NCI-H345 (cell line): ENCODE measurements at regions not wholly inside any gene's neighbourhood (a gene's known extent, or its start where the extent isn't known, plus 50 kb on each side); places are given as distances from the start of the nearest gene placed in this dataset.

Source experiments
- DNase-seq: peaks from one replicate; lab custom pipeline; 2025; lab: John Stamatoyannopoulos, UW

GRCh38 chr7:54956865-54957264 is 62.0 kb upstream of the EGFR start:
- no peak for DNase-seq

GRCh38 chr7:54960517-54960916 is 58.3 kb upstream of the EGFR start:
- no peak for DNase-seq

- DNase-seq = no peak
These were observed 57.4 kb upstream of the EGFR start for GRCh38 chr7:54961391-54961790.

GRCh38 chr7:54963155-54963554 is 55.7 kb upstream of the EGFR start:
- no peak for DNase-seq

- DNase-seq = no peak
These were observed 54.7 kb upstream of the EGFR start for GRCh38 chr7:54964136-54964535.

GRCh38 chr7:54967377-54967776 is 51.4 kb upstream of the EGFR start:
- DNase-seq = no peak

- no peak for DNase-seq
These were observed 50.8 kb upstream of the EGFR start for GRCh38 chr7:54968018-54968417.
